HepG2 (cell line): ENCODE measurements at regions not wholly inside any gene's neighbourhood (a gene's known extent, or its start where the extent isn't known, plus 50 kb on each side); places are given as distances from the start of the nearest gene placed in this dataset.

ENCODE experiments used
- E2F1 ChIP-seq: sonication (generic); formaldehyde crosslinking; IDR thresholded peaks from 2 replicates; pipeline ENCODE4 v1.5.0; 2020; ENCODE audit warnings: missing genetic modification reagents
- EEA1 ChIP-seq: sonication (generic); formaldehyde crosslinking; IDR thresholded peaks from 2 replicates; pipeline ENCODE4 v1.5.1; 2020; ENCODE audit warnings: mild to moderate bottlenecking, missing genetic modification reagents, borderline replicate concordance
- EZH2 ChIP-seq: conservative IDR thresholded peaks from 2 replicates; pipeline ENCODE4 v1.6.1; 2012; ENCODE audit warnings: mild to moderate bottlenecking, low read depth, low read length, moderate library complexity
- FOSL2 ChIP-seq: sonication (generic); formaldehyde crosslinking; IDR thresholded peaks from 2 replicates; pipeline ENCODE4 v1.4.0; 2020; ENCODE audit warnings: missing genetic modification reagents
- RAD21 ChIP-seq: fragments of 450-650 bp; formaldehyde crosslinking; IDR thresholded peaks from 2 replicates; pipeline ENCODE4 v1.5.0; 2020; ENCODE audit warnings: mild to moderate bottlenecking
- RBFOX2 ChIP-seq: fragments of 200-400 bp; formaldehyde crosslinking; IDR thresholded peaks from 2 replicates; pipeline ENCODE4 v1.6.1; 2017; ENCODE audit warnings: low read depth, mild to moderate bottlenecking, low read length
- TBL1XR1 ChIP-seq: fragments of 150-350 bp; IDR thresholded peaks from 2 replicates; pipeline ENCODE4 v1.6.1; 2014; ENCODE audit warnings: borderline replicate concordance, low read length; ENCODE audit not compliant: partially characterized antibody
- TRIM24 ChIP-seq: sonication (generic); formaldehyde crosslinking; IDR thresholded peaks from 2 replicates; pipeline ENCODE4 v1.8.0; 2022; ENCODE audit warnings: mild to moderate bottlenecking, missing genetic modification reagents
- ZNF839 ChIP-seq: sonication (generic); formaldehyde crosslinking; IDR thresholded peaks from 2 replicates; pipeline ENCODE4 v1.4.0; 2020; ENCODE audit warnings: missing genetic modification reagents, mild to moderate bottlenecking, borderline replicate concordance
- ZNF878 ChIP-seq: sonication (generic); formaldehyde crosslinking; IDR thresholded peaks from 2 replicates; pipeline ENCODE4 v1.8.1; 2023; ENCODE audit warnings: mild to moderate bottlenecking, missing genetic modification reagents, moderate library complexity

- no peak for TF ChIP-seq EEA1
- TF ChIP-seq FOSL2 = no peak
- no peak for TF ChIP-seq RAD21 (CRISPR knock-in tag)
- no peak for TF ChIP-seq EZH2
- no peak for TF ChIP-seq TRIM24 (CRISPR knock-in tag)
- TF ChIP-seq ZNF839 = no peak
- TF ChIP-seq TBL1XR1 = no peak
- no peak for TF ChIP-seq ZNF878
- TF ChIP-seq RBFOX2 = no peak
- no peak for TF ChIP-seq E2F1 (CRISPR knock-in tag)
These were observed 506.4 kb upstream of the GRM3 start for GRCh38 chr7:86137343-86137742.
